C4-2B (cell line): ENCODE measurements at regions not wholly inside any gene's neighbourhood (a gene's known extent, or its start where the extent isn't known, plus 50 kb on each side); places are given as distances from the start of the nearest gene placed in this dataset.

ENCODE experiments used
- ZFX ChIP-seq: fragments of 450-650 bp; IDR thresholded peaks from 2 replicates; pipeline ENCODE4 v1.6.1; 2017
- TF ChIP-seq, protein P1 (sequence below): fragments of 450-650 bp; conservative IDR thresholded peaks from 2 replicates; pipeline ENCODE4 v1.5.1; 2017; ENCODE audit warnings: mild to moderate bottlenecking

DNA sequence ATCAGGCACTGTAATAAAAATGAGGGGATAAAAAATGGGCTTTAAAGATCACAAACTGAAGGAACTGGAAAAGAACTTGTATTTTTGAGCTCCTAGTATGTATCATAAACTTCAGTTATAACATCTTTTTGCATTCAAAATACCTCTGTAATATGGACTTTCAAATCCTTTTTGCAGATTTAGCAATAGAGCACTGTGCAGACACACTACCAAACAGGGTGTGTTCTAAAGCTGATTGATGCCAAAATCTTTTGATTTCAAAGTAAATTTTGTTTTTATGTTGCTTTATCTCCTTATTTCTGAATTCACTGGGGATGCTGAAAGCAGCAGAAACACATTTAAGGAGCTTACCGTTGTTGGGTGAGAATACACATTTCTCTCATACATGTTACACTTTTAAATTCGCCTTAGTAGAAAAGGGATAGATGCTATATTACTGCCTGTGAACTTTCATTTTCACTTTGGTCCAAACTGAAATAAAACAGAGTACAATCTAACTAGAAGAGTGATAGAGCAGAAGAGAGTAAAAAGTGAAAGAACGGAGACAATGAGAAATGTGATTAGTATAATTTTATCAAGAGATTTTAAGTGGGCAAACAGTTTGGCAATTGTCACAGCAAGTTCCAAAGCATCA, 1126.6 kb downstream of the BRINP3 start:
- TF ChIP-seq, protein P1, sequence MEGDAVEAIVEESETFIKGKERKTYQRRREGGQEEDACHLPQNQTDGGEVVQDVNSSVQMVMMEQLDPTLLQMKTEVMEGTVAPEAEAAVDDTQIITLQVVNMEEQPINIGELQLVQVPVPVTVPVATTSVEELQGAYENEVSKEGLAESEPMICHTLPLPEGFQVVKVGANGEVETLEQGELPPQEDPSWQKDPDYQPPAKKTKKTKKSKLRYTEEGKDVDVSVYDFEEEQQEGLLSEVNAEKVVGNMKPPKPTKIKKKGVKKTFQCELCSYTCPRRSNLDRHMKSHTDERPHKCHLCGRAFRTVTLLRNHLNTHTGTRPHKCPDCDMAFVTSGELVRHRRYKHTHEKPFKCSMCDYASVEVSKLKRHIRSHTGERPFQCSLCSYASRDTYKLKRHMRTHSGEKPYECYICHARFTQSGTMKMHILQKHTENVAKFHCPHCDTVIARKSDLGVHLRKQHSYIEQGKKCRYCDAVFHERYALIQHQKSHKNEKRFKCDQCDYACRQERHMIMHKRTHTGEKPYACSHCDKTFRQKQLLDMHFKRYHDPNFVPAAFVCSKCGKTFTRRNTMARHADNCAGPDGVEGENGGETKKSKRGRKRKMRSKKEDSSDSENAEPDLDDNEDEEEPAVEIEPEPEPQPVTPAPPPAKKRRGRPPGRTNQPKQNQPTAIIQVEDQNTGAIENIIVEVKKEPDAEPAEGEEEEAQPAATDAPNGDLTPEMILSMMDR = no peak
- TF ChIP-seq ZFX = no peak
